Esophagus muscularis mucosa (tissue), 4 donors: ENCODE measurements at regions not wholly inside any gene's neighbourhood (a gene's known extent, or its start where the extent isn't known, plus 50 kb on each side); places are given as distances from the start of the nearest gene placed in this dataset.

Source experiments
- DNase-seq: peaks from one replicate; pipeline ENCODE4 v3.0.0-alpha.2; 2017; ENCODE audit errors: extremely low spot score
- H3K27ac ChIP-seq, 4 donors: fragments of 200-600 bp; sonication (generic); replicated peaks in 1 of 4; 1 replicate in 3 of 4; 2 replicates in 1 of 4; pipeline ENCODE4 v1.5.1; 2016 to 2019; ENCODE audit warnings: mild to moderate bottlenecking in 1 of 4
- H3K27me3 ChIP-seq, 4 donors: fragments of 200-600 bp; sonication (generic); one replicate each; pipeline versions ENCODE4 v1.5.1 to v1.6.0; 2016 to 2019
- H3K36me3 ChIP-seq, 4 donors: fragments of 200-600 bp; sonication (generic); one replicate each; pipeline ENCODE4 v1.5.1; 2016 to 2019
- H3K4me1 ChIP-seq, 4 donors: fragments of 200-600 bp; sonication (generic); one replicate each; pipeline ENCODE4 v1.5.1; 2016 to 2019
- H3K4me3 ChIP-seq, 4 donors: fragments of 200-600 bp; sonication (generic); 1 replicate in 2 of 4; 2 replicates in 2 of 4; pipeline ENCODE4 v1.5.1; 2016 to 2019; ENCODE audit warnings: mild to moderate bottlenecking in 4 of 4, moderate library complexity in 1 of 4
- H3K9me3 ChIP-seq, 4 donors: fragments of 200-600 bp; sonication (generic); 1 replicate in 3 of 4; 2 replicates in 1 of 4; pipeline ENCODE4 v1.5.1; 2016 to 2019
- CTCF ChIP-seq, 3 experiments: fragments of 200-600 bp in 2 of 3; fragments of 450-650 bp in 1 of 3; sonication (generic) in 2 of 3; IDR thresholded peaks; one replicate each; pipeline ENCODE4 v1.5.1; 2017 to 2019; ENCODE audit warnings: antibody characterized with exemption in 3 of 3, mild to moderate bottlenecking in 2 of 3, moderate library complexity in 1 of 3
- EP300 ChIP-seq: sonication (generic); formaldehyde crosslinking; IDR thresholded peaks from one replicate; pipeline ENCODE4 v1.6.1; 2017; ENCODE audit warnings: antibody characterized with exemption
- POLR2A ChIP-seq: fragments of 450-650 bp; IDR thresholded peaks from one replicate; pipeline ENCODE4 v1.6.1; 2017; ENCODE audit warnings: antibody characterized with exemption, moderate library complexity, mild to moderate bottlenecking, low read depth
- POLR2AphosphoS5 ChIP-seq, 2 donors: sonication (generic); formaldehyde crosslinking; IDR thresholded peaks; one replicate each; pipeline ENCODE4 v1.6.1; 2017; ENCODE audit warnings: antibody characterized with exemption in 2 of 2
- WGBS: methylation state at CpG from one replicate; pipeline ENCODE4 v1.1.5; 2018; 5-methylcytosine and 5-hydroxymethylcytosine counted together
- intact Hi-C: fragments of 100-400 bp; cut with DNase I; formaldehyde crosslinking; loops from one replicate; pipeline ENCODE4 v1.15.1; 2023

- H3K4me1 ChIP-seq = no peaks in the 10 kb centered on the region
- no peak for TF ChIP-seq POLR2A
- intact Hi-C loops = no loop called here
- no peaks in the 10 kb centered on the region for H3K36me3 ChIP-seq
- H3K27me3 ChIP-seq = no peaks in the 10 kb centered on the region
- WGBS = 88% methylated on average over 6 of the region's 6 CpGs
- no peak overlapping the region for H3K27ac ChIP-seq
- no peak overlapping the region for H3K4me3 ChIP-seq
- DNase-seq = no peak
- no peaks in the 10 kb centered on the region for H3K9me3 ChIP-seq
Measured at GRCh38 chr4:171397175-171397574, 416.0 kb upstream of the GALNTL6 start.

- Histone ChIP-seq H3K9me3 (peaks cover 0 to 9% (median 0%) of the 10 kb centered on the region in 4 donors), H3K4me1 (no peaks in the 10 kb centered on the region), H3K27ac (no peak overlapping the region), H3K27me3 (no peaks in the 10 kb centered on the region), H3K4me3 (no peak overlapping the region), H3K36me3 (no peaks in the 10 kb centered on the region)
- no peak for TF ChIP-seq POLR2A
- TF ChIP-seq POLR2AphosphoS5 (IDR thresholded peaks at IDR 0.05) = no peak
- TF ChIP-seq CTCF (IDR thresholded peaks at IDR 0.05) = no peak
- no peak for TF ChIP-seq EP300
- DNase-seq = no peak
- intact Hi-C loops = no loop called here
- 69% methylated on average over 3 of the region's 3 CpGs for WGBS
Measured at GRCh38 chr4:171390626-171391025, 422.6 kb upstream of the GALNTL6 start.

- Histone ChIP-seq H3K27ac (no peak overlapping the region), H3K27me3 (no peaks in the 10 kb centered on the region), H3K9me3 (no peaks in the 10 kb centered on the region), H3K4me1 (peaks cover 0 to 7% (median 0%) of the 10 kb centered on the region in 4 donors), H3K36me3 (no peaks in the 10 kb centered on the region), H3K4me3 (no peak overlapping the region)
- intact Hi-C loops = no loop called here
- TF ChIP-seq CTCF (IDR thresholded peaks at IDR 0.05) (no peak), POLR2A (no peak)
- DNase-seq = no peak
Measured at GRCh38 chr4:171378323-171378722, 434.9 kb upstream of the GALNTL6 start.

GRCh38 chr4:171376724-171377123 is 436.5 kb upstream of the GALNTL6 start:
- no peak for DNase-seq
- H3K4me1 ChIP-seq = peaks cover 0 to 7% (median 0%) of the 10 kb centered on the region in 4 donors
- no peak overlapping the region for H3K4me3 ChIP-seq
- 58% methylated on average over 1 of the region's 1 CpG for whole genome bisulfite sequencing
- TF ChIP-seq POLR2A = no peak
- TF ChIP-seq CTCF (IDR thresholded peaks at IDR 0.05) = no peak
- no peak for TF ChIP-seq EP300
- TF ChIP-seq POLR2AphosphoS5 (IDR thresholded peaks at IDR 0.05) = no peak
- H3K27me3 ChIP-seq = no peaks in the 10 kb centered on the region
- intact Hi-C loops = no loop called here
- H3K36me3 ChIP-seq = no peaks in the 10 kb centered on the region
- H3K27ac ChIP-seq = no peak overlapping the region
- H3K9me3 ChIP-seq = no peaks in the 10 kb centered on the region

- no peaks in the 10 kb centered on the region for H3K9me3 ChIP-seq
- no peaks in the 10 kb centered on the region for H3K27me3 ChIP-seq
- H3K4me1 ChIP-seq = no peaks in the 10 kb centered on the region
- DNase-seq = no peak
- no peak for TF ChIP-seq CTCF (IDR thresholded peaks at IDR 0.05)
- no peak for TF ChIP-seq POLR2AphosphoS5 (IDR thresholded peaks at IDR 0.05)
- TF ChIP-seq POLR2A = no peak
- no peak for TF ChIP-seq EP300
- no peaks in the 10 kb centered on the region for H3K36me3 ChIP-seq
- no peak overlapping the region for H3K27ac ChIP-seq
- no peak overlapping the region for H3K4me3 ChIP-seq
- intact Hi-C loops = no loop called here
Measured at GRCh38 chr4:171353535-171353934, 459.7 kb upstream of the GALNTL6 start.
